ENCODE measurements at regions not wholly inside any gene's neighbourhood (a gene's known extent, or its start where the extent isn't known, plus 50 kb on each side); places are given as distances from the start of the nearest gene placed in this dataset.

DNA sequence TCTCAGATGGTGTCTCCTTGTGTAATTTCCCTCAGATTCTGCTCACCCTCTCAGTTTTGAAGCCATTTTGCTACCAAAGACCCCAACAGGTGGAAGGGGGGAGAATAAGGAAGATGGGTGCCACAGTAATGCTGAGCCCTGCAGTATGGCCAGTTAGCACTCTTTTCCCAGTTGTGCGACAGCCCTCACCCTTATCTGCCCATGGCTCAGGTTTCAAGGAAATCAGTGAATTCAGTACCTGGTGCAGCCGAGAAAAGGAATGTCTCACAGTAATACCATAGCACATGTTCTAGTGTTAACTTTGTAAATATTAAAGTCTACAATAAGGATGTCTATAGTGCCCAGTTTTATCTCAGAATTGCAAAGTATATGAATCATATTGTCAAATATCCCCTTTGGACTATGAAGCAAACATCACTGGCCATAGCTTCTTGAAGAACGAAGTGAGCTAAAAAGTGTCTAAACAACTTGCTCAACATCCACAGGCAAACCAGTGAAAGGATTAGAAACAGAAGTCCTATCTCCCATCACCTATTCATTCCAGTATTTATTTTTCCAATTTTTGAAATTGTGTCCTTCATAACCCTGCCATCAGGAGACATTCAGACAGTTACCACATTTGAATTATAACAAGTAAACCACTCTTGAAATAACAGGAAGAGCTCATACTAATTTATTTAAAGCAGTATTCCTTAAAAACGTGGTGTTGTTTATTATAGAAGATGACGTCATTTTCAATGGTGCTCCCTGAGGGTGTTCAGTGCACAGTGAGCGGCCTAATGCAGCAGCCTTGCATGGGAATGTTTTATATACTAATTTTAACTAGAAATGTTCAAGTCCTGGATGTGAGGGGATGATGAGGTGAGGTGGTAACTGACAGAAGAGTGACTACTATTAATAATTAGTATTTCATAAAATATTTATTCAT, 366.2 kb downstream of the TFAP2A start:
- no peak for DNase-seq (ENCODE audit: low read depth in 2 of 2)

DNA sequence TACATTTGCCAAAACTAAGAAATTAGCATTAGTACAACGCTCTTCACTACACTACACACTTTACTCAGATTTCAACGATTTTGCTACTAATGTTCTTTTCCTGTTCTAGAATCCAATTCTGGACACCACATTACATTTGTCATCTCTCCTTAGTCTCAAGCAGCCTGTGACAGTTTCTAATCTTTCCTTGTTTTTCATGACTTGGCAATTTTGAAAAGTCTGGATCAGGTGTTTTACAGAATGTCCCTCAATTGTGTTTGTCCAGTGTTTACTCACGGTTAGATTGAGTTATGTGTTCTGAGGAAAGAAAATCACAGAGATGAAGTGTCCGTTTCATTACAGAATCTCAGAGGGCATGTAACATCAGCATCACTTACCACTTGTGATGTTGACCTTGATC, 372.6 kb downstream of the TFAP2A start:
- DNase-seq (ENCODE audit: low read depth in 2 of 2): no peak

DNA sequence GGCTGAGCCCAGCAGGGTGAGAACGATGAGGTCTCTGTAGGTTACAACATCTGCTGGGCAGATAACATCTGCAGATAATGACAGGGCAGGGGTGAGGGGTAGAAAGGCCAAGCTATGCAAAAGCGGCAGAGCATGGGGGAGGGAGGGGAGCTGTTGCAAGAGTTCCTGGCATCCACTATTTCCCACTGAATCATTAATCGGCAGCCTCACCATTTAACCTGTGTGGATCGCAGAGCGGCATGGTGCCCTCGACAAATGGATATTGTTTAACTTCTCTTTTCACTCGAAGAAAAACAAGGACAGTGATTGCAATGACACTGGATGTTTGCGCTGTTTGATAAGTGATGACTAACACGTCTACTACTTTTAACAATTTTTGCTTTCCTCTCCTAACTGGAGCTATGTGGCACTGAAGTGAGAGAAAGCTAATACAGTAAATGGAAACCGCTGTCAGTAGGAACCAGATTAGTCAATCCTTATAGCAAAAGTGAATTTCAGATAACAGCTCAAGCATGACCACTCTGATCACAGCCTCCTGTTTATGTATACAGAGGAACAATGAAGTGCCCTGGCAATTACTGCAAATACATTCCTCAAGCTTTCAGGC, 381.5 kb downstream of the TFAP2A start:
- no peak for DNase-seq (ENCODE audit: low read depth in 2 of 2)

DNA sequence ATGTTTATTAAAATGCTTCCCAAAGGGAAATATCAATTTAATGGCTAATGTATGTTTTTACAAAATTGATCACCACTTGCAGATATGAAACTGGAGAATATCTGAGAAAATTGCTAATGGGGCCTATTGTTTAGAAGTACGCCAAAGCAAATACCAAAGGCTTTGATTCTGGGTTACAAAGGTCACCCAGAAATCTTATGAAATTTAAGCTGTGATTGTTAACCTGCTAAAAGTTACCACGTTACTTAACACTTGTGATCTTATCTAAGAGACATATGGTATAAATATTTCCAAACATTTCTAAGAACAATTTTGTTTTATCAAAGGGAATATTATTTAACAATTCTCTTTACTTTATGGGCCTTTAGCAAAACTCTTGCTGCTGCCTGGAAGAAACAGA, 383.3 kb downstream of the TFAP2A start:
- DNase-seq (ENCODE audit: low read depth in 2 of 2): no peak

DNA sequence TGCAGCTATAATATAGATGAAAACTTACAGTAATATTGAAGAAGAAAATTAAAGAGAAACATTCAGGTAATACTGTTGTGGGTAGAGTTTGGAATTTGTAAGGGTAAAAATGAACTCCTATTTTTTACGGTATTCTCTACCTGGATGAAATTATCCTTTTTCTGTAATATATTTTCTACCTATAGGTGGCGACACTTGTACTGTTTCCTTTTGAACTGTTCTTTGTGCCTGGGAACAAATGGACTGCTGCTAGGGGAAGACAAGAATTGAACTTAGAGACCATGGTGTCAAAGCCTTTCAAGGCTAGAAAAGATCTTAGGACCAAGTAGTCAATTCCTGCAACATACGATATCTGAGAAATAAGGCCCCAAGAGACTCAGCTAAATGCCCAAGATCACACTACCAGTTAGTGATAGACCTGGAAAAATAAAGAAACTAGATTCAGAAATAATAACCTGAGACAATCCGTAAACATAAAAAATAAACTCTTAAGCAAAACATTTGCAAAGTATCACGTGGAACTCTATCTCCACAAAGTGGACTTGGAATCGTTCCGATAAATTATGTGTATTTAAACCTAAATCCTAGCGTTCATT, 383.8 kb downstream of the TFAP2A start:
- no peak for DNase-seq (ENCODE audit: low read depth in 2 of 2)

DNA sequence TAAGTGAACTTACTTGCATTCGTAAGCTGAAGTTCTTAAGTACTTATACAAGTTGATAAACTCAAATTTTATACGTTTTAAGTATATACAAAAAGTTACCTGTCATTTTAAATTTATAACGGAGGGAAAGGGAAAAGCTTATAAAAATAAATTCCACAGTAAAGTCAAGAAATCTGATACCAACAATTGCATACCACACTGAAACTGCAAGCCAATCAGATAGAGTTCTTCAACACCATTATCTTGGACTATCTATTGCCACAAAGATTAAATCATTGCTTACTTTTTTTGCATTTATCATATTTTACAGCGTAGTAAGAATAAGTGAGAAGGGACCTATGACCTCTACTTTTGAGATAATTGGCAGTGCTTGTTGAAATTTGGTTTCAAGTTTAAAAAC, 386.7 kb downstream of the TFAP2A start:
- no peak for DNase-seq (ENCODE audit: low read depth in 2 of 2)

DNA sequence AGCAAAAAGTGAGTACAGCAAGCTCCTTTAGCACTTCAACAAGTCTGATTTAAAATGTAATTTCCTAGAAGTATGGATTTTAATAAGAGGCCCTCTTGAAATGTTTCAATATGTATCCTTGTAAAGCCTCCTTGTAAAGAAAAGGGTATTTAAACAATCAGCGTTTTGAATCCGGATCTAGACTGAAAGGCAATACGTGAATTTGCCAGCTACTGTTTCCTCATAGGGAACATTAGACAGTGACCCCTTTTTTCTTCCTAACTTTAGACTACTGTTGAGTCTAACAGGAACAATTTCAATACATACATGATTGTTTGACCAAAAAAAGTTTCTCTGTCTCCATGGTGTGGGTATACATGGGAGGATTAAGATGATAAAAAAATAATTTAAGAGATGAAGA, 395.0 kb downstream of the TFAP2A start:
- DNase-seq (ENCODE audit: low read depth in 2 of 2): no peak

DNA sequence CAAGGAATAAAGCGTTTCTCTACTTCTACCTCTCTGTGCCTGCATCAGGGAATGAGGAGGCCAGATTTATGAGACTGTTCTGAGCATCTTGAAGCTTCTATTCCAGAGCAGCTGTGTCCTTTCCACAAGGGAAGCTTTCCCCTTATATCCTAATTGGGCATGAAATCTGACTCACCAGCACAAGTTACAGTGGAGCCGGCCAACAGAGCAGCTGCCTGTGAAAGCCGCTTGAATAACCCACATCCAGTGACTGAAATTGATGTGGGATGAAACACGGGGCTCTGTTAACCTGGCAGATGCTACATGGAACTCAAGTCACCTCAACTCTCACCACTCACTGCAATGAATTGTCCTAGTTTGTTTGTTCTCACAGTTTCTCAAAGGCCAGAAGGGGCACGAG, 400.3 kb downstream of the TFAP2A start:
- no peak for DNase-seq (ENCODE audit: low read depth in 2 of 2)

DNA sequence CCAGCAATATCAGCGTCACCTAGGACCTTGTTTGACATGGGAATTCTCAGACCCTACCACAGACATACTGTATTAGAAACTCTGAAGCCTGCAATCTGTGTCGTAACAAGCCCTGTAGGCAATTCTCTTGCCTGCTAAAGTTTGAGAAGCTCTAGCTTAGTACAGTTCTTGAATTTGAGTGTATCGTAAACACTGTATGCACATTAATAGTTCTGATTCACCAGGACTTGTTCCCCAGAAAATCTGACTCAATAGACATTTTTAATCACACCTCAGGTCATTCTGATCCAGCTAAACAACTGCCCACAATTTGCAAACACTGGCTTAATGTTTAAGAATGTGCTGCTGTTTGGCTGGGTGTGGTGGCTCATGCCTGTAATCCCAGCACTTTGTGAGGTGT, 414.3 kb downstream of the TFAP2A start:
- no peak for DNase-seq (ENCODE audit: low read depth in 2 of 2)

DNA sequence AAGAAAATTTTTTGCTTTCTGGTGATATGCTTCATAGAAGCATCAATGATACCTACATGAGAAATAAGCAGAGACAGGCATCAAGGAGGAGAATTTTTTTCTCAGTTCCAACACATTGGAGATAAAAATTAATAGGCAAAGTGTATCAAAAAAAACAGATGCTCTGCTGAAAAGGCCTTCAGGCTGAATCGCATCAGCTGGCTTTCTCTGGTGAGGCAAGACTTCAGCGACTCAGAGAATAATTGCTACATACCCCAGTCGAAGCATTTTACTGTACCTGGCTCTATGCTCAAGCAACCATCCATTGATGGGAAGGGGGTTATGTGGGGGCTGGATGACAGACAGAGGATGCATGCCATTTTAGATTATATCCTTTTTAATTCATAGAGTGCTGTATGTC, 415.1 kb downstream of the TFAP2A start:
- no peak for DNase-seq (ENCODE audit: low read depth in 2 of 2)

DNA sequence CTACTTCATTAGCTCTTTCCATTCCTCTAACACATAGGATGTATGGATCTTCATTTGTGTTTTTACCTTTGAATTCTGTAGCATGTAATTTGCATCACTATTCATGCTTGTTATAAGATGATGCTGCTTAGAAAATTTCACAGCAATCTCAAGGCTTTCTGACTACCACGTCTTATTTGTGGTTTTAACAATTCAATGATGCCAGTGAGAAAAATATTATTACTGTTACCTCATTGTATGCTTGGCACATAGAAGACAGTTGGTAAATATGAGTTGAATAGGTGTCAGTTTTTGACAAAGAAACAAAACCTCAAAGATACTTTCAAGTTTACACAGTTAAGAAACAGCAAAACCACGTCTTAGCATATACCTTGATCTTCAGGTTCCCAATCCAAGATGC, 428.6 kb downstream of the TFAP2A start:
- no peak for DNase-seq (ENCODE audit: low read depth in 2 of 2)

DNA sequence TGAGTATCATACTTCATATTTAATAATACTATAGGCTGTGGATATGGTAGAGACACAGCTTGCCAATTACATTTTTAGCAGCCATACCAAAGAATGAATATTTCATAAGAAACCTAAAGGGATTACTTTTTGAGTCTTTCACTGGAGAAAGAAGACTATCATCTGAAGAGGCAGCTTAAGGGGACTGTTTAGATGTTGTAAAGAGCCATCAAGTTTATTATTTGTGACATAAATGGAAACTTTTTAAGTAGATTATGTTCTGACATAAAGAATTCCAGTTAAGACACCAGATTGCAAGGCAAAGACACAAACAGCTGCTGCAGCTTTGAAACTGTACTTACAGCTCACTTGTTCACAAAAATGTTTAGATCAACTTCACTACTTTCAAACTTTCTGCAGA, 429.4 kb downstream of the TFAP2A start:
- DNase-seq (ENCODE audit: low read depth in 2 of 2): no peak

DNA sequence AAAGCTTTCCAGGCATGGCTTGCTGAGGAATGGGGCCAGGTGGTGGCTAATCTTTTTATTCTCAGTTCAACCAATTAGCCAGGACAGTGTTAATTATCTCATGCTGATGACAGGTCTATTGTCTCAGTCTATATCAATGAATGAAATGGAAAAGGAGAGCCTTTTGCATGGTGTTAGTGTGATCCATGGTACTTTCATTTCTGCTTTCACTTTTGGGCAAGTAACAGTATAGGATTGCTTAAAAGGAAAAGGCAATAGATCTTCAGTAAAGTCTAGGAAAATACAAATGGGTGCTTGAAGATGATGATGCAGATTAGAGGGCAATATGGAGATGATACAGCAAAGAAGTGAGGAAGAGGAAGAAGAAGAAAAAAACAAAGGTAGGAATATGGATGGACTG, 430.3 kb downstream of the TFAP2A start:
- no peak for DNase-seq (ENCODE audit: low read depth in 2 of 2)

DNA sequence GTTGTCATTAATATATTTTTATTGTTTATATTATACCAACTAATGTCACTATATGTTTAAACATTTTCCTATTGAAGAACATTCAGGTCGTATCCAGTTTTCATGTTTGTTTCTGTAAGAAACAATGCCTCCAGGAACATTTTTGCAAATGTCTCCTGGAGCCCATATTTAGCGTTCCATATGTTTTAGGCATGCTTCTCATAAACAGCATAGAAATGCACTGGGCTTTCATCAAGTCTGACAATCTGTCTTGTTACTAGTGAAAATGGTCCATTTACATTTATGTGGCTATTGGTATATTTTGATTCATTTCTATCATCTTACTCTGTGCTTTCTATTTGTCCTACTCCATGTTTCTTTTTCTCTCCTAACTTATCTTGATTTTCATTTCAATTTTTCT, 431.7 kb downstream of the TFAP2A start:
- DNase-seq (ENCODE audit: low read depth in 2 of 2): no peak

DNA sequence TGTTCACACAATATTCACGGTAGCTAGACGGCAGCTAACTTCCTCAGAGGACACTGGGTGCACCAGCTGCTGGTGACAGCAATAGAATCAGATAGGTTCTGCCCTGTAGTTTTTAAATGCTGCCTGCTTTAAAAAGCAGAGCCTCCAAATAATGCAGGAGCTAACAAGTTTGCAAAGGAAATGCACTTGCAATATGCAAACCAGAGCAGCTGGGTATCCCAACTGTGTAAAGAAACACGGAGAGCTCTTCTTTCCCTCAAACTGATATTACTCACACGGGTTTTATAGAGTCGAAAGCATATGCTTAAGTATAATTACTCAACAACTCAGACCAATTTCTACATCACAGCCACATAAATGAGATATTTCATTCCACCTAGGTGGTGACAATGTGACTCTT, 432.7 kb downstream of the TFAP2A start:
- no peak for DNase-seq (ENCODE audit: low read depth in 2 of 2)

DNA sequence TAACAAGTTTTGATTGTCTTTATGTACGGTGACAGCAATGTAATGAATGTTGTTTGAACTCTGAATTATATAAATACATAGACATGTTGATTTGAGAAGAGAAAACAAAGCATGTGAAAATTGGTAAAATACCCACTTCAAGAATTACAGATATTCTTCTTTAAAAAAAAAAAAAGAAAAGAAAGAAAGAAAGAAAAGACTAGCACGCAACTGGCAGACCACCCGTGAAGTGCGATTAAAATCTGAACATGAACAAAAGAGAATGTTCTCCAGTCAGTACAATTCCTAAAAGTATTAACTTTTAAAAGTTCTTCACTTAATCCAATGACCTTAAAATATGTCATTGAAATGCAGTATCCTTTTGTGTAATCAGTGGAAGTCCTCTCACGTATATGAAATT, 434.9 kb downstream of the TFAP2A start:
- no peak for DNase-seq (ENCODE audit: low read depth in 2 of 2)

DNA sequence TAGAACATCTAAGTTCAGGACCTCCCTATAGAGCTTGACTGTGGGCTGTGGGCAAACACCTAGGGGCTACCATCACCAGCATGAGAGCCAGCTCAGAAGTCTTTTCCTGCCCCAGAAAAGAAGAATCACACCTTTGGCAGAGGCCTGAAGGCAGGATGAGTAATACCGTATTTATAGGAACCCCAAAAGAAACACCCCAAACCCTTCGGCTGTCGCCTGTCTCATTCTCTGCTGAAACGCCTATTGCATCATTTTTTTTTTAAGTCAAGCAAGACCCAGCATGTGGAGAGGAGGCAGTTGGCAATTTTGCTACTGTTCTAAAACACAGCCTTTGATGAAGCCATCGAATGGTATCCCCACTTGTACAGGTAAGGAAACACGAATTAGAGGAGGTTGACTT, 436.4 kb downstream of the TFAP2A start:
- no peak for DNase-seq (ENCODE audit: low read depth in 2 of 2)

DNA sequence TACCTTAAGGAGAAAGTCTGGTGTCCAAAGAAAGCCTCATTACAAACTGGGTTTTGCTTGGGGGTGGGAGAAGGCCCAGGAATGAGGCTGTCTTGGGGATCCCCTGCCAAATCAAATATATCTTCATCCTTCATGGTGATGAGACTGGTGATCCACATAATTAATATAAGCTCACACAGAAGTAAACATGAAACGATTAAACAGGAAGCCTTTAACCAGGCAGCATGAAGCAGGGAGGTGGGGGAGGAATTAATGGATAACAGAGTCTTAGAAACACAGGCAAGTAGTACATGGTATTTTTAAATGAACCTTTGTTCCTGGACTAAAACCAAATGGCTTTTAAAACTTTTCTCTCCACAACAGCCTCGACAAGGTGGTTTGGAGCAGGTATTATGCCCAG, 437.5 kb downstream of the TFAP2A start:
- no peak for DNase-seq (ENCODE audit: low read depth in 2 of 2)

DNA sequence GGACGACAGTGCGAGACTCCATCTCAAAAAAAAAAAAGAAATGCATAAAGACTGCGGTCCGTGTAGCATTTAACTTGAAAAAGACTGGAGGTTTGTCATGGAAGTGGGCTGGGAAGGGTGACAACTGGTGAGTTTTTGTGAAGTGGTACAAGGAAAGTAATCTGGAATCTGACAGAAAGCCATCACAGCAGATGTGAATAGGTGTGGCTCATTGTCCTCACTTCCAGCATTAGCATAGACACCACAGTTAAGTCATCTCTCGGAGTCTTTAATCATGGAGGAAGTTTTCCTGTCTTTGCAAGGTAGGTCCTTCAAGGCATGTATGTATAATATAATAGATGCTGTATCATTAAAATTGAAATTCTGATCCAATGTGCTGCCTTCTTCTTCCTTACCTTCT, 453.2 kb downstream of the TFAP2A start:
- no peak for DNase-seq (ENCODE audit: low read depth in 2 of 2)

DNA sequence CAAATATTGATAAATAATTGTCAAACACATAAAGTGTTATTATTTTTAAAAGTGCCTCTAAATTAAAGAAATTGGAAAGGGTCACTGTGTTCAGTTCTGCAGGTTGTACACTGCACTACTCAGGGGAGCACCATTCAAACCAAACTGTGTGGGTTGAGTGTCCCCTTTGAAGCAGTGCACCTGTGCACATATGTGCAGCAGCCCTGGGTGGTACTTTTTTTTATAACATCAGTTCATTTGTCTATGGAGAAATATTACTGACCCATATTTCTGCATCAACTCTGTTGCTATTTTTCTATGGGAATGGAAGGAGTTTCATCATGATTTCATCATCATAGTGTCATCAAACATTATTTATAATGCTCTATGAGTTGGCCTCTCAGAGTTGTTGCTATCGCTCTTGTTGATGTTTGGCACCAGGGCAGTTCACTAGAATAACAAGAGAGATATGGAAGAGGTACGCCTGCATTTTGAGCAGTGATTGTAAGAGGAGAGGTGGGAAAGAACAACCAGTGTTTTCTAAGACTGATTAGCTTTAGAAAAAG, 457.6 kb downstream of the TFAP2A start:
- DNase-seq (ENCODE audit: low read depth in 2 of 2): no peak

DNA sequence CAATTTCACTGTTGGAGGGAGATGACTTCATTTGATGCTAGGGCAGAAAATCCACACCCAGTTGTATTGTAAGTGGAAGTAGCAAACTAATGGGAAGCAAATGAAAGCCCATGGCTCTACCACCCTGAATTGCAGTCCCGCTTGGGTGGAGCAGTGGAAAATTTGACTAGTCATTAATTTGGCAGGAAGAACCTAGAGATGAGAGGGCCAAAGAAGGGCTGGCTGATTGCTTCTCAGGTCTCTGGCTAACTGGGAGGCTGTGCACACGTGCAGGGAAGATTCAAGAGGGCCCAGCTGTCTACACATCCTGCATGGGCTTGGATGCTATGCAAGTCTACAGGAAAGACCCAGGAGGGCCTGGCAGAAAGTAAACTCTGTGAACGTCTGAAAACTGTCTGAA, 466.2 kb downstream of the TFAP2A start:
- DNase-seq (ENCODE audit: low read depth in 2 of 2): no peak

DNA sequence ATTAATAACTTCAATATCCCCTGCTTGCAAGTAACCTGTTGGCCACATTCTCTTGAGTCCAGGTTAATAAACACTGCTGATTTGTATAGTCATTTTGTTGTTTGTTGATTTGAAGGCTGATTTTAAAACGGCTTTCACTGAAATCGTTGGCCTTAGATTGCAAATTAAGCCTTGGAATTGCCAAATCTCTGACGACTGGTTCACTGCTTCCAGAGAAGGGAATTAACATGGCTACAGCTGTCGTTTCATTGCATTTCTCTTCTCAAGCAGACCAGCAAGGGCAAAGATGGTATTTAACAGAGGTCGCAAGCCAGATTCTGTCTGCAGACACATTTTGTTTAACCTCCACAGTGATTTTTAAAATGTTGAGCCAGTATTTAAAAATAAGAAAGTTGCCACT, 470.9 kb downstream of the TFAP2A start:
- DNase-seq (ENCODE audit: low read depth in 2 of 2): no peak

DNA sequence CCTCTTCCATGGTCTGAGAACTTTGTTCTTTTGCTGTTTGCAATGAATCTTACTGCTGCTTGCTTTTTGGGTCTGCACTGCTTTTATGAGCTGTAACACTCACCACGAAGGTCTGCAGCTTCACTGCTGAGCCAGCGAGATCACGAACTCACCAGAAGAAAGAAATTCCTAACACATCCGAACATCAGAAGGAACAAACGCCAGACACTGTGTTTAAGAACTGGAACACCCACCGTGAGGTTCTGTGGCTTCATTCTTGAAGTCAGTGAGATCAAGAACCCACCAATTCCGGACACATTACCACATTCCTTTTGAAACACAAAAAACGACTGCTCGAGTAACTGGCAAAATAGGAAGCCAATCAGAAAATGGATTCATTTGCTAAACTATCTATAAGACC, 471.8 kb downstream of the TFAP2A start:
- no peak for DNase-seq (ENCODE audit: low read depth in 2 of 2)

Data from dermis microvascular lymphatic vessel endothelial cell (primary cell).